ENCODE measurements at regions not wholly inside any gene's neighbourhood (a gene's known extent, or its start where the extent isn't known, plus 50 kb on each side); places are given as distances from the start of the nearest gene placed in this dataset.

DNA sequence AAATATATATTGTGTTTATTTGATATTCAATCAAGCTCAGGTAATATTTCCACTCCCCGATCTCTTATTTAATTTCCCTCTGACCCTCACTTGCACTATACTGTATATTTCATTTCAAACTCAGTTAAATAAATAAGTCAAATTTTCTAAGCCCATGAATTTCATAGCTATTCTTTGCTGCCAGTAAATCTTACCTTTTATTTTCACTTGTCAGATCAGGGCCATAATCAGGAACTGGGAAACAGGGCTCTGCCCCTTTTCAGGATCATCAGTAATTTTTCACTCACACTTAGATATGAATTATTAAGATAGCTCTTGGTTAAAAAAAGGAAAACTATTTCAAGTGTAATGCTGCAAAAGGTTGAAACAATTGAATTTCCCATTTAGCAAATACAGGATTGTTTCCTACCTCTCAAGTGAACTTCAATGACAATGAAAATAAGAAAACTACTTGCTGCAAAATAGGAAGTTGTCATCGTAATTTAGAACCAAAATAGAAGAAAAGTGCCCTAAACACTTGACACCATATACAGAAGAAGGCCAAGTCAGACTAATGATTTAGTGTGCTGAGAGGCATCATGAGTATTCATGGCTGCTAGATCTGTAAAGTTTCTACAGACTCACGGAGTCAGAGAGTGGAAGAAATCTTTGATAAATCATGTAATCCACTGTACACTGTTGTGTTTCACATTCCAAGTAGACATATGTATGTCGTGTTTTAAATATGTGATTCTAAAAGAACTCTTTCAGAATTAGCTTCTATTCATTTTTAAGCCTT, 316.8 kb upstream of the CNTN5 start:
- ChIA-PET POLR2A (no interaction called here), CTCF (no interaction called here)
- Histone ChIP-seq H3K79me2 (ENCODE audit: control insufficient read depth, insufficient read depth, low read length) (no peaks in the 10 kb centered on the region), H3K36me3 (ENCODE audit: control insufficient read depth in 2 of 2, extremely low read depth in 1 of 2, insufficient read depth in 2 of 2, low read length in 2 of 2) (no peaks in the 10 kb centered on the region), H2AFZ (ENCODE audit: low read depth, low read length) (no peak overlapping the region), H3K4me2 (ENCODE audit: insufficient read depth, low read length) (no peak overlapping the region), H3K4me3 (replicated peaks in 1 of 3; ENCODE audit: insufficient read depth in 1 of 3, low read depth in 1 of 3, low read length in 3 of 3) (no peak overlapping the region), H3K9ac (replicated peaks; ENCODE audit: extremely low read depth, insufficient read depth, low read length) (no peak overlapping the region), H3K27ac (ENCODE audit: insufficient read depth, low read depth, low read length) (no peak overlapping the region), H3K9me3 (replicated peaks; ENCODE audit: control insufficient read depth, insufficient read depth, low read length) (no peaks in the 10 kb centered on the region), H3K27me3 (ENCODE audit: control insufficient read depth in 2 of 2, insufficient read depth in 2 of 2, low read length in 2 of 2) (no peaks in the 10 kb centered on the region), H3K4me1 (ENCODE audit: control insufficient read depth, extremely low read depth, insufficient read depth, low read length) (no peaks in the 10 kb centered on the region), H3K9me1 (replicated peaks; ENCODE audit: control insufficient read depth, extremely low read depth, insufficient read depth, low read length) (no peaks in the 10 kb centered on the region), H4K20me1 (replicated peaks; ENCODE audit: control insufficient read depth, extremely low read depth, insufficient read depth, low read length) (no peaks in the 10 kb centered on the region)
- intact Hi-C loops (cut with micrococcal nuclease): no loop called here
- FAIRE-seq: no peak
- TF ChIP-seq, protein P1, sequence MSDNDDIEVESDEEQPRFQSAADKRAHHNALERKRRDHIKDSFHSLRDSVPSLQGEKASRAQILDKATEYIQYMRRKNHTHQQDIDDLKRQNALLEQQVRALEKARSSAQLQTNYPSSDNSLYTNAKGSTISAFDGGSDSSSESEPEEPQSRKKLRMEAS (IDR thresholded peaks at IDR 0.05; ENCODE audit: insufficient read depth, insufficient read length): no peak
- TF ChIP-seq FOS (IDR thresholded peaks at IDR 0.05; ENCODE audit: borderline replicate concordance, insufficient read depth, low read length) (no peak), MYC (IDR thresholded peaks at IDR 0.05; ENCODE audit: low read depth, low read length) (no peak), JUN (IDR thresholded peaks at IDR 0.05; ENCODE audit: borderline replicate concordance, insufficient read depth, insufficient read length, low read depth) (no peak), EZH2 (IDR thresholded peaks at IDR 0.05; ENCODE audit: borderline replicate concordance, low read depth, low read length, severe bottlenecking) (no peak), POLR2A (IDR thresholded peaks at IDR 0.05; ENCODE audit: low read depth, low read length) (no peak), POLR2AphosphoS5 (IDR thresholded peaks at IDR 0.05; ENCODE audit: insufficient read depth, low read depth, low read length) (no peak), GATA2 (IDR thresholded peaks at IDR 0.05; ENCODE audit: insufficient read depth, insufficient read length, low read depth, low read length) (no peak)
- TF ChIP-seq, protein P2, sequence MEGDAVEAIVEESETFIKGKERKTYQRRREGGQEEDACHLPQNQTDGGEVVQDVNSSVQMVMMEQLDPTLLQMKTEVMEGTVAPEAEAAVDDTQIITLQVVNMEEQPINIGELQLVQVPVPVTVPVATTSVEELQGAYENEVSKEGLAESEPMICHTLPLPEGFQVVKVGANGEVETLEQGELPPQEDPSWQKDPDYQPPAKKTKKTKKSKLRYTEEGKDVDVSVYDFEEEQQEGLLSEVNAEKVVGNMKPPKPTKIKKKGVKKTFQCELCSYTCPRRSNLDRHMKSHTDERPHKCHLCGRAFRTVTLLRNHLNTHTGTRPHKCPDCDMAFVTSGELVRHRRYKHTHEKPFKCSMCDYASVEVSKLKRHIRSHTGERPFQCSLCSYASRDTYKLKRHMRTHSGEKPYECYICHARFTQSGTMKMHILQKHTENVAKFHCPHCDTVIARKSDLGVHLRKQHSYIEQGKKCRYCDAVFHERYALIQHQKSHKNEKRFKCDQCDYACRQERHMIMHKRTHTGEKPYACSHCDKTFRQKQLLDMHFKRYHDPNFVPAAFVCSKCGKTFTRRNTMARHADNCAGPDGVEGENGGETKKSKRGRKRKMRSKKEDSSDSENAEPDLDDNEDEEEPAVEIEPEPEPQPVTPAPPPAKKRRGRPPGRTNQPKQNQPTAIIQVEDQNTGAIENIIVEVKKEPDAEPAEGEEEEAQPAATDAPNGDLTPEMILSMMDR (IDR thresholded peaks at IDR 0.05; ENCODE audit: extremely low read depth in 1 of 2, insufficient read depth in 1 of 2, low read depth in 1 of 2, low read length in 2 of 2): no peak
- no TSS peak for BruUV-seq (replicated peaks)
- no peak for DNase-seq (ENCODE audit: low read depth, low spot score)
- dilution Hi-C loops (cut with MboI; ENCODE audit: extremely low pct_ligation_motif_present, low sequenced_read_pairs): no loop called here

All from endothelial cell of umbilical vein (primary cell).